HuH-7.5 (cell line): ENCODE measurements at regions not wholly inside any gene's neighbourhood (a gene's known extent, or its start where the extent isn't known, plus 50 kb on each side); places are given as distances from the start of the nearest gene placed in this dataset.
A peak's percentile ranks its signal among the peaks of the same experiment; 100 is the strongest.
"Not testable (repeated sequence)": the region's sequence is repeated elsewhere in the genome, so short reads cannot be mapped to it uniquely, and the experiment has no call there.

ENCODE experiments used
- DNase-seq: peaks from one replicate; pipeline ENCODE4 v3.0.0; 2011; ENCODE audit warnings: low spot score

- no peak for DNase-seq
Observed at GRCh38 chr12:94862421-94862820, 141.1 kb downstream of the NDUFA12 start.

DNA sequence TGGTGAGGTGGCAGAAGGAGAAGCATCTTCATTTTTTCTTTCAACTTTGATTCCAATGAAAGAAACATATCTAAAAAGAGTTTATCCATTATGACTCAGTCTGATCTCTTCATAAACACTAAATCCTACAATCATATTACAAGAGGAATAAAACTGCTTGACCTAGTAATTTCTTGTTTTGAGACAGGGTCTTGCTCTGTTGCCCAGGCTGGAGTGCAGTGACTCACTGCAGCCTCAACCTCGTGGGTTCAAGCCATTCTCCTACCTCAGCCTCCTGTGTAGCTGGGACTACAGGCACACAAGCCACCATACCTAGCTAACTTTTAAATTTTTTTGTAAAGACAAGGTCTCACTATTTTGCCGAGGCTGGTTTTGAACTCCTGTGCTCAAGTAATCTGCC is 147.2 kb downstream of the NDUFA12 start:
- DNase-seq: no peak

DNA sequence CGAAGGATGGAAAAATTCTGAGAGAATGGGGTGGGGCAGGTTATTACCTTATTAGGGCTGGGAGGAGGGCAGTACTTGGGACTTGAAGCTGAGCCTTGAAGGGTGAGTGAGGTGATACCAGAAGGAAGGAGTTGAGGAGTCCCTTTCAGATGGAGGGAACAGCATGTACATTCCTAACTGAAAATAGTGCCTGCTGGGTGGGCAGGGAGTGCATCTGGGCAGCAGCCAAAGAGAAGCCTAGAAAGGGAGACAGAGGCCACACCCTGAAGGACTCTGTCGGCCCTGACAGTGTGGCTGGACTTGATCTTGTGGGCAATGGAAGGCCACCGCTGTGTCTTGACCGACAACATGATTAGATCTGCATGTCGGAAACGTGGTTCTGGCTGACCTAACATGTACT is 147.6 kb downstream of the NDUFA12 start:
- DNase-seq: no peak

DNA sequence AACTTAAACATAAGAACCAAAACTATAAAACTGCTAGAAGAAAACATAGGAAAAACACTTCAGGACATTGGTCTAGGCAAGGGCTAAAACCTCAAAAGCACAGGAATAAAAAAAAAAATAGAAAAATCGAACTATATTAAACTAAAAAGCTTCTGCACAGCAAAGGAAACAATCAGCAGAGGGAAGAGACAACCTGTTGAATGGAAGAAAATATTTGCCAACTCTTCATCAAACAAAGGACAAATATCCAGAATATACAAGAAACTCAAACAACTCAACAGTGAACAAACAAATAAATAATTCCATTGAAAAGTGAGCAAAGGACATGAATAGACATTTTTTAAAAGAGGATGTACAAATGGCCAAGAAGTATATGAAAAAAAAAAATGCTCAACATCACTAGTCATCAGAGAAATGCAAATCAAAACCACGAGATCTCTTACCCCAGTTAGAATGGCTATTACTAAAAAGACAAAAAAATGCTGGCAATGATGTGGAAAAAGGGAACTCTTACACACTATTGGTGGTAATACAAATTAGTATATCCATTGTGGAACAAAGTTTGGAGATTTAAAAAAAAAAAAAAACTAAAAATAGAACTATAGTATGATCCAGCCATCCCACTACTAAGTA is 152.0 kb downstream of the NDUFA12 start:
- DNase-seq: no peak

GRCh38 chr12:94849411-94849976 is 154.0 kb downstream of the NDUFA12 start:
- DNase-seq: no peak

DNA sequence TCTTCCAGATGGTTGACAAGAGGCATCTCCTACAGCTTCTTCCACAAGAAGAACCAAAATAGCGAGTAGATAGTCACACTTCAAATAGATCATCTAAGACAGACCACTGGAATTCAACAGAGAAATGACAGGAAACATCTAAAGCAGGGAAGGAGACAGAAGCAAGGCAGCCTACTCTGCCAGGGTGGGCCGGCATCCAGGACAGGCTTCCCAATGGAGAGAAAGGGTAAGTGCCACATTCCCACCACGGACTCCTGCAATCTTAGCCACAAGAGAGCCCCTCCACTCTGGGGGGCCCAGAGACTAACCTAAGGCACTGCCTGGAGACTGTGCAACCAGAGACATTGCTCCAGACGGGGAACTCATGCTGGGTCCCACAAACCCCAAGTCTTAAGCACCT is 154.5 kb downstream of the NDUFA12 start:
- no peak for DNase-seq

GRCh38 chr12:94845110-94845509 is 158.4 kb downstream of the NDUFA12 start:
- no peak for DNase-seq

GRCh38 chr12:94844452-94844851 is 159.0 kb downstream of the NDUFA12 start:
- DNase-seq: no peak

- DNase-seq: no peak
Observed at GRCh38 chr12:94841904-94842610, 161.4 kb downstream of the NDUFA12 start.

- DNase-seq: no peak
Observed at GRCh38 chr12:94841177-94841576, 162.3 kb downstream of the NDUFA12 start.

GRCh38 chr12:94839347-94839746 is 164.2 kb downstream of the NDUFA12 start:
- DNase-seq: no peak

- DNase-seq: peak; percentile 31
Observed at GRCh38 chr12:94836952-94837670, 166.4 kb downstream of the NDUFA12 start.

DNA sequence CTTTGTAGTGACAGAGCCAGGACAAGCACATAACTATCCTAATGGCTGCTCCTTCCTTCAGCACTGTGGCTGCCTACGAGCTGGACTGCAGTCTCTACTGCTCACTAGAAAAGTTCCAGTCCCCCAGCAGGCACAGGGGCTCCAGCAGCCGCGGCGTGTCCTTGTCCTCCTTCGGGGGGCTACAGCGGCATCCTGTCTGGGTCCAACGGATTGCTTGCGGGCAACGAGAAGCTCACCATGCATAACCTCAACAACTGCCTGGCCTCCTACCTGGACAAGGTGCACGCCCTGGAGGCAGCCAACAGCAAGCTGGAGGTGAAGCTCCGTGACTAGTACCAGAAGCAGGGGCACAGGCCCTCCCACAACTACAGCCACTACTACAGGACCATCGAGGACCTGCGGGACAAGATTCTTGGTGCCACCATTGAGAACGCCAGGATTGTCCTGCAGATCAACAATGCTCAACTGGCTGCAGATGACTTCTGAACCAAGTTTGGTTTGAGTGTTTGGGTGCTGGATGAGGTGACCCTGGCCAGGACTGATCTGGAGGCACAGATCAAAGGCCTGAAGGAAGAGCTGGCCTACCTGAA is 169.4 kb downstream of the NDUFA12 start:
- DNase-seq: no peak

DNA sequence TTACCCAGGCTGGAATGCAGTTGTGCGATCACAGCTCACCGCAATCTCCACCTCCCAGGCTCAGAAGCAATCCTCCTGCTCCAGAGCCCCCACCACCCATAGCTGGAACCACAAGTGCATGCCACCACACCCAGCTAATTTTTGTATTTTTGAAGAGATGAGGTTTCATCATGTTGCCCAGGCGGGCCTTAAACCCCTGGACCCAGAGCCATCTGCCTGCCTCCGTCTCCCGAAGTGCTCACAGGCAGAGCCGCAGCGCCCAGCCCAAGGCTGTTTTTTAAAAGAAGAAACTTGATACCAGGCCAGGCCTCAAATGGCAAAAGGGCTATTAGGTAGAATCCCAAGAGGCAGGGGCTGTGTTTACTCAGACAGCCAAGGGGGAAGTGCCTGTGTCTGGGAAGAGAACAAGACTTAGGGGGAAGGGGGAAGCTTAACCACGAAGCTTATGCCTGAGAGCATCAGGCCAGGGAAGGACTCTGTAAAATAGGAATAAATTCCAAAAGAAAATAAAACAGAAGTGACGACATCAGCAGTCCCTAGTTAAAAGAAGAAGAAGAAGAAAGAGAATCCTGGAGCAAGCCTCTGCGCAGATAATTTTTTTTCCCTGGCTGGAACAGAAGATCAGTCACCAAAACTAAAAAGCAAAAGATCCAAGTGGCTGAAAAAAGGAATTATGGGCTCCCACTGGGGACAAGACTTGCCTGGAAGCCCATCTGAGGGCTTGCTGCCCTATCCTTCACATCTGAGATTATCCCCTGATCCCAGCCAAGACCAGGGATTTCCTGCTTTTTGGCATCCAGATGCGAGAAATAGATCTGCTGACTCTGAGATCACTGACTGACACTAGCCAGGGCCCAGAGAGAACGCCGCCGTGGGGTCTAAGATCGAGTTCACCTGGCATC is 170.5 kb downstream of the NDUFA12 start:
- DNase-seq: no peak

DNA sequence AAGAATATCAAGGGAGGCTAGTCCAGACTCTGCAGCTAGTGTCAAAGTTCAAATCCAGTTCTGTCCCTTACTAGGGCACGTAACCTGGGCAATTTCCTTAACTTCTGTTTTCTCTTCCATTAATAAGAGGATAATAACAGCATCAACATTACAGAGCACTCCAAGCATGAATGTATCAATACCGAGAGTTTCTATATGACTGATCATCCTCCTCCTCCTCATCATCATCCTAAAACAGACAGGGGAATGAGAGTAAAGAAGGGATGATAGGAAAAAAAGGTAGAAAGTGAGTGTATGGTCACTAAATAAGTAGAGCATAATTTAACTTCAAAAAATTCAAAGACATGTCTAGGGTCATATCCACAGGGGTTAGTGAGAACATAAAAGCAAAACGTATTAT is 171.4 kb downstream of the NDUFA12 start:
- DNase-seq: no peak

DNA sequence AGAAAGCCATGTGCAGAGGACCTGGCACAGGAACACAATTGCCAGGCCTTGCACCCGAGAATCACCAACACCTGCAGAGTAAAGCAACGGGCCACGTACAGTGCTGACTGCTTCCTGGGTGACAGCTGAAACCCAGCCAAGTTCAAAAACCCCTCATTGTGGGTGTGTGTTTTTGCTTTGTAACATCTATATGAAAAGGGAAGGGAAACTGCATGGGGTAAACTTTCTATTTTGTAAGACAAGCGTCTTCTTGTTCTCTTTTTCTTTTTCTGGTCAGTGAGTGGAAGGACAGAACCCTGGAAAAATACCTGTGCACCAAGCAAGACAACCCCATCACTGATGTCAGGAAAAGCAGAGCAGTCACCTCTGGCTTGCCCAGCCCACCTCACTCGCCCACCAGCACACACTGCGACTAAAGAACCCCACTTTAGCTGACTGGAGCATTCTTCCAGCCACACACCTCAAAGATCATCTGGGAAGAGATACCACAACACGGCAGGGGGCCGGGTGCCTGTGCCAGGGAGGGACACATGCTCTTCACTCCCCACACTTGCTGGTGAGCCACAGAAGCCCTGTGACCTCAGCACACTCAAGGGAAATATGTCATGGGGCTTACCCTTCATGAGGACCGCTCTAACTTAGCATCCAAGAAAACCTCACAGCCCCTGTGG is 172.3 kb downstream of the NDUFA12 start:
- DNase-seq: no peak

DNA sequence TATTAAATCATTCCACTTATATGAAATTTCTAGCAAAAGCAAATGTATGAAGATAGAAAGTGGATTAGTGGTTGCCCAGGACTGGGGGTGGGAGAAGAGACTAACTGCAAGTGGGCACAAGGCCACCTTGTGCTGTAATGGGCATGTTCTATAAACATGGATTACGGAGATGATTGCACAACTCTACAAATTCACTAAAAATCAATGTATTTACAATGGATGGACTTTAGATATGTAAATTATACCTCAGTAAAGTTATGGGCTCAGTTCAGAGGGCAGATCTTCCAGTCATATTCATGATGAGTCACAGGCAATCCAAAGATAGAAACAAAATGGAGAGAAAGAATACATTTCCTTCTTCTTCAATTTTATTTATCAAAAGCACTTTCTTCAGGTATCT is 173.9 kb downstream of the NDUFA12 start:
- DNase-seq: no peak

DNA sequence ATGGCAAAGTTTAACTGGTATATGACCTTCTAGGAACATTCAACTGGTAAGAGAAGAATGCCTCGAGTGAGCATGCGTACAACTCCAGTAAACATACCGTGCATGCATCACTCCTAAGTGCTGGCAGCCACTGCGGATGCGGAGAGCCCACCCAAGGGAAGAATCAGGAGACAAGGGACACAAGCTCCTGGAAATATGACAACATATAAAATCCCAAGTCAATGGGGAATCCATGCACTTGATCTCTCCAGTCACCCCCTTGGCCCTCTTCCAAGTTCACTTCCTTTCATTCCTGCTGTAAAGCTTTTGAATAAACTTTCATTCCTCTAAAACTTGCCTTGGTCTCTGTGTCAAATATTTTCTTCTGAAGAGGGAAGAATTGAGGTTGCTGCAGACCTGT is 168.7 kb upstream of the TMCC3 start:
- no peak for DNase-seq

DNA sequence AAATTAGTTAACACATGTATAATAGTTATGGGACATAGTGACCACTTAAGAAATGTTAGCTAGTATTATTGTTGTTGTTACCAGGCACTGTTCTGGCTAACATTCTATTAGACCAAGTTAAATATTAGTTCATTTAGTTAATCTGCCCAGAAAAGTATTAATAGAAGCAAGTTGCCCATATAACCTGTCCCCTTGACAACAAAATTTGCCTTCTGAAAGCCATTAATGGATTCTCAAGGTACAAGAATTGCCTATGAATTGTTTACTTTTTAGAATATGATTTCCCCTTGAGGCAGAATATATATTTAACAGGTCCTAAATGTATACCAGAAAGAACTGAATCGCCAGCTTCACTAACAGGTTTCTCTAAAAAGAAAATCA is 167.3 kb upstream of the TMCC3 start:
- DNase-seq: no peak

DNA sequence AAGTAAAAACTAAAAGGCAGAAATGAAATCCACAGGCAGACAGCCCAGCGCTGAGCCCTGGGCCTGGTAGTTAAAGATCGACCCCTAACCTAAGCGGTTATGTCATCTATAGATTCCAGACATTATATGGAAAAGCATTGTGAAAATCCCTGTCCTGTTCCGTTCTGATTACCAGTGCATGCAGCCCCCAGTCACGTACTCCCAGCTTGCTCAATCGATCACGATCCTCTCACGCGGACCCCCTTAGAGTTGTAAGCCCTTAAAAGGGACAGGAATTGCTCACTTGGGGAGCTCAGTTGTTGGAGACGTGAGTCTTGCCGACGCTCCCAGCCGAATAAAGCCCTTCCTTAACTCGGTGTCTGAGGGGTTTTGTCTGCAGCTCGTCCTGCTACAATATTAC is 166.8 kb upstream of the TMCC3 start:
- not testable (repeated sequence) for DNase-seq

- DNase-seq: not testable (repeated sequence)
Observed at GRCh38 chr12:94816746-94817145, 166.4 kb upstream of the TMCC3 start.
